HG03432 (cell line): ENCODE measurements at regions not wholly inside any gene's neighbourhood (a gene's known extent, or its start where the extent isn't known, plus 50 kb on each side); places are given as distances from the start of the nearest gene placed in this dataset.

Experiments used
- ATAC-seq: cut with Tn5 transposase; IDR thresholded peaks from one replicate; pipeline ENCODE4 v1.9.1; 2021; ENCODE audit warnings: mild to moderate bottlenecking, moderate library complexity; ENCODE audit not compliant: unreplicated experiment

DNA sequence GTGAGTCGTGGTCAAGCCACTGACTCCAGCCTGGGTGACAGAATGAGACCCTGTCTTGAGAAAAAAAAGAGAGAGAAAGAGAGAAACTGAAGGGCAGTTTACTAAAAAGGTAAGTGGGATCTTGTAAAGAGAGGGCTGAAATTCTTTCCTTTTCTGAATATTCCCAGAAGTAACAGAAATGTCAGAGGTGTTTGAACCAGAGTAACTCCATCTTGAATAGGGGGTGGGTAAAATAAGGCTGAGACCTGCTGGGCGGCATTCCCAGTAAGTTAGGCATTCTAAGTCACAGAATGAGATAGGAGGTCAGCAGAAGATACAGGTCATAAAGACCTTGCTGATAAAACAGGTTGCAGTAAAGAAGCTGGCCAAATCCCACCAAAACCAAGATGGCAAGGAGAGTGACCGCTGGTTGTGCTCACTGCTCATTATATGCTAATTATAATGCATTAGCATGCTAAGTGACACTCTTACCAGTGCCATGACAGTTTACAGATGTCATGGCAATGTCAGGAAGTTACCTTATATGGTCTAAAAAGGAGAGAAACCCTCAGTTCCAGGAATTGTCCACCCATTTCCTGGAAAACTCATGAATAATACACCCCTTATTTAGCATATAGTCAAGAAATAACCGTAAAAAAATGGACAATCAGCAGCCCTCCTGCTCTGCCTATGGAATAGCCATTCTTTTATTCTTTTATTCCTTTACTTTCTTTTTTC is 1334.3 kb upstream of the ZEB2 start:
- ATAC-seq: no peak

GRCh38 chr2:145851730-145852129 is 1331.8 kb upstream of the ZEB2 start:
- ATAC-seq: no peak

- no peak for ATAC-seq
Observed at GRCh38 chr2:145849466-145849865, 1329.5 kb upstream of the ZEB2 start.

GRCh38 chr2:145846982-145847381 is 1327.1 kb upstream of the ZEB2 start:
- no peak for ATAC-seq

DNA sequence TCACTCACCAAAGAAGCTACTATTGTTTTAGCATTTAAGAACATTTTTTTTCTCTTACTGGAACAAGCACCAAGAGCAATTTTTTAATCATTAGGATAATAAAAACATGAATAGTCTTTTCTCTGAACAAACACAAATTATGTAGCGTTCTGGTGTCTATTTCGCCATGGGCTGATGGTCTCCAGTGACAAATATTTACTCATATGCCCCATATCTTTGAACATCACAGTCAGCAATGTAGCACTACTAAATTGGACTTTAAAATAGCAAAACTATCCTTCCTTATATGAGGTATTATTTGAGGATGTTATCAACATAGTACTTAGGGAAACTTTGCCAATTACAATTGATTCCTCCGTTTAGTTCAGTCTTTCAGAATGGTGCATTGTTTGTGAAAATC is 1326.0 kb upstream of the ZEB2 start:
- ATAC-seq: no peak

DNA sequence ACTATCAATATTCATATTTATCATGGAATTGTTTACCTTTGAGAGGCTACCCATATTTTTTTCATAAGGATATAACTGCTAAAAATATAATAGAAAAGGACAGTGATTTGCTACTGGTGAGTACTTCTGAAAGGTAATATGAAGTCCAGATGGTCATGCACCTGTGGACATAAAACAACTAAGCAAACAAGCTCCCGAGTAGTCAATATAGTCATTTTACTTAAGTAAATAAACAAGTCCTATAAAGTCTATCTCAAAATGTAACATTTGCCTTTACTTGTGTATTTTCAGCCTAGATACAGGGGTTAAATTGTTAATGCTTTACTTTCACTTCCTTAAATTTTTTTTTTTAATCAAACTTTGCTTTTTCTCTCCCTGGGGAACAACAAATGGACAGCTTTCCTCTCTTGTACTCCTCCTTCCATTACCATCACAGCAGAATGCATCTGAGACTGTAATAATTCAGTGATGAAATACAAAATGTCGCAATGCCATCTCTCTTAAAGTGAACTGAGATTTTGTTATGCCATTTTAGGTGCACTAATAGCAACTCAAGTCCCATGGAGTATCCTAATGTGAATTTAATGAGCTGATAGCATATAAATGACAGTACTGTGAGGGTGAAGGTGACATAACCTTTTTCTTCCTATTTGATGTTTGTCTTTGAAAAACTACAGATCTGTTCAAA is 1325.4 kb upstream of the ZEB2 start:
- no peak for ATAC-seq

DNA sequence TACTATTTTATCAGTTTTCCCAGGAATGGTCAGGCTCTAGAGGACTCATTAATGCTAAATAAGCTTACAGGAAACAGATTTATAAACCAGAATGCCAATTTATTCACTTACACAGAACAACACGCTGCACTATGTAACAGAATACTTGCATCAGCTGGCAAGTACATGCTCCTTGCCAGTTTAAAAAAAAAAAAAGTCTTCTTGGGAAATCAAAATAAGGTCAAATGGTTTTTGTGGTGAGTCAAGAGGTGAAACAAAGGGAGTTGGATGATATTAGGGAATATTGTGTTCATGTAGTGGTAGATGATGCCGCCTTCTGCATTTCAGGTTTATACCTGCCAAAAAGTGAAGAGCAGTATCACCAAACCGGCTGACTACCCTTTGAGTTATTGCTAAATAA is 1322.1 kb upstream of the ZEB2 start:
- ATAC-seq: no peak

DNA sequence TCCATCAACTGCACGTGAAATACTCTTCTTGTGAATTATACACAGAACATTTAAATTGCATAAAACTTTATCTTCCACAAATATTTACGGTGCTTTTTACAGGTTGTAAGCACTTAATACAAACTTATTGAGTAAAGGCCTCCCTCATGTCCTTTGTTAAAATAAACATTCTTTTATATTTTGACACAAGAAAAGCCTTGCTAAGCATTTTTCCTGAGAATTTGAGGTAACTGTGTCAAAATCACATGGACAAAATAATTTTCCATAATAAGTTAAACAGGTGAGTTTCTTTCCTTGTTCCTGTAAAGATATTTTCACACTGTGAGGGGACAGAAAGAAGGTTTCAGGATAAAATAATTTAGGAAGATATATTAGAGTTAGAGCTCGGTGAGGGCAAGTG is 1317.1 kb upstream of the ZEB2 start:
- no peak for ATAC-seq

DNA sequence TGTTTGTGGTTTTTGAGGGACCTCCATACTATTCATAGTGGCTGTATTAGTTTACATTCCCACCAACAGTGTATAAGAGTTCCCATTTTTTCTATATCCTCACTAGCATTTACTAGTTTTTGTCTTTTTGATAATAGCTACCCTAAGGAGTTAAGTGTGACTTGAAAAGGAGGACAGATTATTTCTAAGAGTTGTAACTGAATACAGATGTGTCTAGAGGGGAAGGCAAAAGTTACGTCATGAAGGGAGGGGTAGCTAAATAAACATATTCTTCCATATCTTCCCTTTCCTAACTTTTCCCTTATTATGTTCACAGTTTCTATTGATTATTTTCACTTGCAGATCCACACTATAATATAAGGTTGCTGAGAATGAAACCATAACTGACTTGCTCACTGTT is 1315.7 kb upstream of the ZEB2 start:
- no peak for ATAC-seq

- ATAC-seq: no peak
Observed at GRCh38 chr2:145832681-145833080, 1312.8 kb upstream of the ZEB2 start.

- ATAC-seq: no peak
Observed at GRCh38 chr2:145829931-145830330, 1310.0 kb upstream of the ZEB2 start.

- ATAC-seq: no peak
Observed at GRCh38 chr2:145827235-145827634, 1307.3 kb upstream of the ZEB2 start.

- ATAC-seq: no peak
Observed at GRCh38 chr2:145824384-145824783, 1304.5 kb upstream of the ZEB2 start.

GRCh38 chr2:145822892-145823534 is 1303.1 kb upstream of the ZEB2 start:
- no peak for ATAC-seq

- ATAC-seq: no peak
Observed at GRCh38 chr2:145820651-145821050, 1300.7 kb upstream of the ZEB2 start.

- no peak for ATAC-seq
Observed at GRCh38 chr2:145818890-145819504, 1299.1 kb upstream of the ZEB2 start.

DNA sequence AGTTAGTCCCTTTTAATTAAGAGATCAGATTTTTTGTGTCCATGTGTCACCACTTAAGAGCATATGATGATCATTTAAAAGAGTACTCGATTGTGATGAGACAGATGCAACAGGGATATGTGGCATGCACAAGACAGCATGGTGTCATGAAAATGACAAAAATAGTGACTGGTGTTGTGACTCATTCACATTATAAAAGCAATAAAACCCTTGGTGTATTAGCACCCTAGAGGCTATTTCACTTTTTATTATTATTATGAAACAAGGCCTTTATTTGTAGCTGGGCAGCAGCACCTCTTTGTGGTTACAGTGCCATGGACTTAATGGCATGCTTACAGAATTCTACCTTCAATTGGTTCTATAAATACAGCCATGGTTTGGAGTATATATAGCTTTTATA is 1296.0 kb upstream of the ZEB2 start:
- no peak for ATAC-seq

- no peak for ATAC-seq
Observed at GRCh38 chr2:145813481-145813880, 1293.6 kb upstream of the ZEB2 start.

- no peak for ATAC-seq
Observed at GRCh38 chr2:145812165-145812554, 1292.2 kb upstream of the ZEB2 start.

DNA sequence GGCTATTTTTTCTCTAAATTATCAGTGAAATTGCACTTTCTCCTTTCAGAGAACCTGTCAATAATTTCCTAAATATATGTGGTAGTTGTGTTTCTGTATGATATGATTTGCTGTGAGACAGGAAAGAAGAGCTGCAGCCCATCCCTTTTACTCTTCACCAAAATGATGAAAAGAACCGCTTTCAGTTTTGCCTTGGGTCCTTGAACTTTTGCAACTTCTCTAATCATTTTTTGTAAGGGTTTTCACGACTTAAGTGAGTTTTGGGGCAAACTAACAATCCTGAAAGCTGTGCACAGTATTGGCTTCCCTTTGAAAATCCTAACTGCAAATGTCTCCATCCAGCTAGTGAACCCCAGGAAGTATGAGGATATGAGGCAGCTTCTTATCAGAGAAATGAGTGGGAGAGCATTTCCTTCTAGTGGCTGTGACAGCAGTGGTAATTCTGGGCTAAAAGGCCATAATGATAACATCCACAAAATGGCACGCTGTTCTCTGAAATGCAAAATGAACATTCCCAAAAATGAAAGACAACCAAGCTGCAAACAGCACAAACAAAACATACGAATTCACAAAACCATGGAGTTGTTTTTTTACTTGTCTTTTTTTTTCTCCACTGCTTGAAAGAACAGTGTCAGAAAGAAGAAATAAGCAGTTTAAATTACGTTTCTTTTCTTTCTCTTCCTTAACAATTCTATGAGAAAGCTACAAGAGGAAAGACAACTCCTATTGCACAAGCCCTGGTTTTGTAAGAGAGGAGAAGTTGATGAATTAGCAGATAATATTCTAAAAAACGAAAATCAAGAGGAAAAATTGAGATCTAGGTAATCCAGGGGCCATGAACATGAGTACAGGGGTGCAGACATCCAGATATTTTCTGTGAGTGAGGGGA is 1291.6 kb upstream of the ZEB2 start:
- no peak for ATAC-seq

- no peak for ATAC-seq
Observed at GRCh38 chr2:145807968-145808367, 1288.0 kb upstream of the ZEB2 start.
